Testis (tissue), 2 donors: ENCODE measurements at regions not wholly inside any gene's neighbourhood (a gene's known extent, or its start where the extent isn't known, plus 50 kb on each side); places are given as distances from the start of the nearest gene placed in this dataset.

ENCODE experiments used
- CTCF ChIP-seq, 3 experiments: fragments of 450-650 bp in 2 of 3; fragments of 200-600 bp in 1 of 3; sonication (generic) in 1 of 3; IDR thresholded peaks; one replicate each; pipeline ENCODE4 v1.5.1; 2016 to 2019; ENCODE audit warnings: antibody characterized with exemption in 3 of 3, mild to moderate bottlenecking in 2 of 3, moderate library complexity in 1 of 3
- POLR2A ChIP-seq: fragments of 450-650 bp; IDR thresholded peaks from one replicate; pipeline ENCODE4 v1.6.1; 2017; ENCODE audit warnings: antibody characterized with exemption, mild to moderate bottlenecking, moderate library complexity

GRCh38 chr5:68771221-68771620 is 322.6 kb upstream of the SLC30A5 start:
- TF ChIP-seq CTCF (IDR thresholded peaks at IDR 0.05) (no peak), POLR2A (no peak)
